WTC11 (cell line): ENCODE measurements at regions not wholly inside any gene's neighbourhood (a gene's known extent, or its start where the extent isn't known, plus 50 kb on each side); places are given as distances from the start of the nearest gene placed in this dataset.

Source experiments
- ATAC-seq: fragments of 200-7000 bp; cut with Tn5 transposase; 2 replicates; pipeline ENCODE4 v1.10.0; 2021; ENCODE audit warnings: mild to moderate bottlenecking, moderate library complexity
- CTCF ChIA-PET: fragments of 300-600 bp; sonication (Branson Sonifier 250); formaldehyde crosslinking; loops from one replicate; lab custom pipeline; 2021; ENCODE audit warnings: antibody characterized with exemption; lab: Charles Lee
- POLR2A ChIA-PET: fragments of 350-600 bp; sonication (Branson Sonifier 250); formaldehyde crosslinking; loops from one replicate; lab custom pipeline; 2021; ENCODE audit warnings: antibody characterized with exemption; lab: Charles Lee
- DNase-seq: peaks from one replicate; pipeline ENCODE4 v3.0.0; 2021; ENCODE audit warnings: low spot score
- H3K27ac Mint-ChIP-seq: 2 replicates; pipeline ENCODE4 v1.8.0; 2021; ENCODE audit warnings: mixed read lengths
- H3K27me3 Mint-ChIP-seq: 2 replicates; pipeline ENCODE4 v1.8.0; 2021; ENCODE audit warnings: low read depth, mild to moderate bottlenecking, moderate library complexity, mixed read lengths
- H3K36me3 Mint-ChIP-seq: 2 replicates; pipeline ENCODE4 v1.8.0; 2021; ENCODE audit warnings: mixed read lengths
- H3K4me1 Mint-ChIP-seq: 2 replicates; pipeline ENCODE4 v1.8.0; 2022; ENCODE audit warnings: mixed read lengths
- H3K4me3 Mint-ChIP-seq: 2 replicates; pipeline ENCODE4 v1.8.0; 2021; ENCODE audit warnings: mild to moderate bottlenecking, moderate library complexity, mixed read lengths
- H3K9me3 Mint-ChIP-seq: 2 replicates; pipeline ENCODE4 v1.8.0; 2021; ENCODE audit warnings: mixed read lengths
- AFF4 ChIP-seq: sonication (generic); formaldehyde crosslinking; IDR thresholded peaks from 2 replicates; pipeline ENCODE4 v1.8.1; 2023; ENCODE audit warnings: mild to moderate bottlenecking, missing genetic modification reagents, borderline replicate concordance
- ATF1 ChIP-seq: sonication (generic); formaldehyde crosslinking; IDR thresholded peaks from 2 replicates; pipeline ENCODE4 v1.8.1; 2023; ENCODE audit warnings: mild to moderate bottlenecking, moderate library complexity, missing genetic modification reagents
- E2F5 ChIP-seq: sonication (generic); formaldehyde crosslinking; IDR thresholded peaks from 2 replicates; pipeline ENCODE4 v1.8.1; 2022; ENCODE audit warnings: mild to moderate bottlenecking, moderate library complexity, missing genetic modification reagents
- ETV6 ChIP-seq: sonication (generic); formaldehyde crosslinking; IDR thresholded peaks from 2 replicates; pipeline ENCODE4 v1.8.1; 2022; ENCODE audit warnings: mild to moderate bottlenecking, missing genetic modification reagents
- FOXJ3 ChIP-seq: sonication (generic); formaldehyde crosslinking; IDR thresholded peaks from 2 replicates; pipeline ENCODE4 v1.9.0; 2021; ENCODE audit warnings: missing genetic modification reagents, mild to moderate bottlenecking, borderline replicate concordance
- GTF2I ChIP-seq: fragments of 250-450 bp; sonication (Bioruptor Pico); conservative IDR thresholded peaks from 2 replicates; pipeline ENCODE4 v1.4.0; 2021; ENCODE audit warnings: mild to moderate bottlenecking
- HMGXB4 ChIP-seq: sonication (generic); formaldehyde crosslinking; IDR thresholded peaks from 2 replicates; pipeline ENCODE4 v1.8.1; 2023; ENCODE audit warnings: mild to moderate bottlenecking, moderate library complexity, missing genetic modification reagents
- JAZF1 ChIP-seq: fragments of 250-450 bp; sonication (Bioruptor Pico); IDR thresholded peaks from 2 replicates; pipeline ENCODE4 v1.9.0; 2021; ENCODE audit warnings: moderate library complexity, mild to moderate bottlenecking, inconsistent platforms
- MAX ChIP-seq: sonication (generic); formaldehyde crosslinking; IDR thresholded peaks from 2 replicates; pipeline ENCODE4 v1.8.0; 2022; ENCODE audit warnings: mild to moderate bottlenecking, missing genetic modification reagents
- MLX ChIP-seq: sonication (generic); formaldehyde crosslinking; IDR thresholded peaks from 2 replicates; pipeline ENCODE4 v1.8.1; 2023; ENCODE audit warnings: mild to moderate bottlenecking, missing genetic modification reagents, moderate library complexity
- NR3C1 ChIP-seq: sonication (generic); formaldehyde crosslinking; conservative IDR thresholded peaks from 2 replicates; pipeline ENCODE4 v1.8.1; 2023; ENCODE audit warnings: low read depth, mild to moderate bottlenecking, missing genetic modification reagents
- SMAD3 ChIP-seq: sonication (generic); formaldehyde crosslinking; IDR thresholded peaks from 2 replicates; pipeline ENCODE4 v1.8.0; 2022; ENCODE audit warnings: missing genetic modification reagents, mild to moderate bottlenecking, borderline replicate concordance
- ZMAT4 ChIP-seq: fragments of 250-450 bp; sonication (Bioruptor Pico); IDR thresholded peaks from 2 replicates; pipeline ENCODE4 v1.9.0; 2021; ENCODE audit warnings: mild to moderate bottlenecking
- ZNF121 ChIP-seq: sonication (generic); formaldehyde crosslinking; IDR thresholded peaks from 2 replicates; pipeline ENCODE4 v1.8.0; 2023; ENCODE audit warnings: missing genetic modification reagents
- ZNF232 ChIP-seq: sonication (generic); formaldehyde crosslinking; IDR thresholded peaks from 2 replicates; pipeline ENCODE4 v1.8.0; 2022; ENCODE audit warnings: mild to moderate bottlenecking, missing genetic modification reagents
- ZNF281 ChIP-seq: sonication (generic); formaldehyde crosslinking; IDR thresholded peaks from 2 replicates; pipeline ENCODE4 v1.8.0; 2023; ENCODE audit warnings: mild to moderate bottlenecking, missing genetic modification reagents
- ZNF532 ChIP-seq: fragments of 250-450 bp; sonication (Bioruptor Pico); IDR thresholded peaks from 2 replicates; pipeline ENCODE4 v1.9.0; 2021; ENCODE audit warnings: mild to moderate bottlenecking, borderline replicate concordance
- ZSCAN18 ChIP-seq: fragments of 250-450 bp; sonication (Bioruptor Pico); IDR thresholded peaks from 2 replicates; pipeline ENCODE4 v2.1.2; 2022; ENCODE audit warnings: mild to moderate bottlenecking, moderate library complexity

- TF ChIP-seq AFF4 (CRISPR knock-in tag) (no peak), JAZF1 (CRISPR knock-in tag) (no peak), ZNF532 (no peak), MAX (CRISPR knock-in tag) (no peak), SMAD3 (CRISPR knock-in tag) (no peak), ZMAT4 (CRISPR knock-in tag) (no peak), E2F5 (CRISPR knock-in tag) (no peak)
These were observed 1105.9 kb downstream of the ARAP2 start (continued) for GRCh38 chr4:35138449-35138848.

GRCh38 chr4:35147761-35148160, 1096.6 kb downstream of the ARAP2 start:
- no peak for ATAC-seq
- H3K4me1 Mint-ChIP-seq = no peaks in the 10 kb centered on the region
- H3K27me3 Mint-ChIP-seq = no peaks in the 10 kb centered on the region
- H3K9me3 Mint-ChIP-seq = peaks cover 35% of the 10 kb centered on the region
- TF ChIP-seq HMGXB4 (CRISPR knock-in tag) (no peak), MLX (CRISPR knock-in tag) (no peak), ZNF232 (CRISPR knock-in tag) (no peak), ZMAT4 (CRISPR knock-in tag) (no peak), FOXJ3 (CRISPR knock-in tag) (no peak), ATF1 (CRISPR knock-in tag) (no peak), ZSCAN18 (CRISPR knock-in tag) (no peak), ZNF281 (no peak), NR3C1 (CRISPR knock-in tag) (no peak), ETV6 (CRISPR knock-in tag) (no peak), GTF2I (CRISPR knock-in tag) (no peak), ZNF121 (CRISPR knock-in tag) (no peak)
- TF ChIP-seq, all 79 proteins: peak for 0
- DNase-seq = no peak
- CTCF ChIA-PET = no interaction called here
- no peak overlapping the region for H3K27ac Mint-ChIP-seq
- peaks cover 31% of the 10 kb centered on the region for H3K36me3 Mint-ChIP-seq
- H3K4me3 Mint-ChIP-seq = no peak overlapping the region
- POLR2A ChIA-PET = no interaction called here
